ENCODE measurements at regions not wholly inside any gene's neighbourhood (a gene's known extent, or its start where the extent isn't known, plus 50 kb on each side); places are given as distances from the start of the nearest gene placed in this dataset.

DNA sequence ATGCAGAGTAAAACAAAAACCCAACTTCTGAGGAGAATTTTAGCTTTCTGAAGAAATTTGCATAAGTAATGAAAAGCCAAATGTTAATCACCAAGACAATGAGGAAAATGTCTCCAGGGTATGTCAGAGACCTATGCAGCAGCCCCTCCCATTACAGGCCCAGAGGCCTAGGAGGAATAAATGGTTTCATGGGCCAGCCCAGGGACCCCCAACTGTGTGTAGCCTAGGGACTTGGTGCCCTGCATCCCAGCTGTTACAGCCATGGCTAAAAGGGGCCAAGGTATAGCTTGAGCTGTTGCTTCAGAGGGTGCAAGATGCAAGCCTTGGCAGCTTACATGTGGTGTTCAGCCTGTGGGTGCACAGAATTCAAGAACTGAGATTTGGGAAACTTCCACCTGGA is 1256.9 kb upstream of the PIK3C3 start (continued):
- no peak for TF ChIP-seq RFX5 (IDR thresholded peaks at IDR 0.05; ENCODE audit: borderline replicate concordance, low read depth, low read length)

Measured in H1 (cell line).